Fibroblast of lung (primary cell): ENCODE measurements at regions not wholly inside any gene's neighbourhood (a gene's known extent, or its start where the extent isn't known, plus 50 kb on each side); places are given as distances from the start of the nearest gene placed in this dataset.
A peak's percentile ranks its signal among the peaks of the same experiment; 100 is the strongest.

Experiments used
- DNase-seq, 2 donors: peaks; one replicate each; pipeline versions ENCODE4 v3.0.0 to v3.0.0-alpha.2; 2010; ENCODE audit warnings: low read depth in 2 of 2
- H2AFZ ChIP-seq: 2 replicates; pipeline ENCODE4 v1.5.1; 2012; ENCODE audit warnings: low read length, control low read depth, inconsistent platforms
- H3K27ac ChIP-seq: 2 replicates; pipeline ENCODE4 v1.5.1; 2011; ENCODE audit warnings: low read length, control low read depth; ENCODE audit not compliant: insufficient read depth
- H3K27me3 ChIP-seq: 2 replicates; pipeline ENCODE4 v1.5.1; 2011; ENCODE audit warnings: mild to moderate bottlenecking, low read length; ENCODE audit not compliant: control insufficient read depth, insufficient read depth
- H3K36me3 ChIP-seq: 2 replicates; pipeline ENCODE4 v1.5.1; 2011; ENCODE audit warnings: low read length; ENCODE audit not compliant: control insufficient read depth, insufficient read depth
- H3K4me1 ChIP-seq: 2 replicates; pipeline ENCODE4 v1.5.1; 2011; ENCODE audit warnings: low read length; ENCODE audit not compliant: control insufficient read depth, insufficient read depth; ENCODE audit errors: extremely low read depth
- H3K4me2 ChIP-seq: 2 replicates; pipeline ENCODE4 v1.5.1; 2011; ENCODE audit warnings: low read length, control low read depth; ENCODE audit not compliant: insufficient read depth; ENCODE audit errors: extremely low read depth
- H3K4me3 ChIP-seq, 4 experiments: fragments of 200-600 bp in 1 of 4; sonication (generic) in 1 of 4; replicated peaks in 1 of 4; 2 replicates each; pipeline ENCODE4 v1.5.1; 2011 to 2016; ENCODE audit warnings: low read length in 4 of 4, low read depth in 3 of 4, mild to moderate bottlenecking in 3 of 4, control low read depth in 2 of 4, inconsistent platforms in 1 of 4, mixed read lengths in 1 of 4; ENCODE audit not compliant: insufficient read depth in 1 of 4; ENCODE audit errors: control extremely low read depth in 1 of 4
- H3K79me2 ChIP-seq: 2 replicates; pipeline ENCODE4 v1.5.1; 2012; ENCODE audit warnings: mild to moderate bottlenecking, low read length, inconsistent platforms; ENCODE audit not compliant: control insufficient read depth, insufficient read depth
- H3K9ac ChIP-seq: 2 replicates; pipeline ENCODE4 v1.5.1; 2011; ENCODE audit warnings: mild to moderate bottlenecking, low read length, control low read depth; ENCODE audit not compliant: insufficient read depth
- H3K9me3 ChIP-seq: 2 replicates; pipeline ENCODE4 v1.5.1; 2012; ENCODE audit warnings: low read depth, low read length; ENCODE audit not compliant: control insufficient read depth, insufficient read depth
- H4K20me1 ChIP-seq: 2 replicates; pipeline ENCODE4 v1.5.1; 2011; ENCODE audit warnings: low read length; ENCODE audit not compliant: control insufficient read depth, insufficient read depth; ENCODE audit errors: extremely low read depth
- CTCF ChIP-seq, 2 donors: IDR thresholded peaks in 1 of 2; conservative IDR thresholded peaks in 1 of 2; 1 replicate in 1 of 2; 2 replicates in 1 of 2; pipeline ENCODE4 v1.5.1; 2011 to 2012; ENCODE audit warnings: low read length in 2 of 2, control low read depth in 1 of 2, inconsistent platforms in 1 of 2, low read depth in 1 of 2, mild to moderate bottlenecking in 1 of 2
- EZH2 ChIP-seq: IDR thresholded peaks from 2 replicates; pipeline ENCODE4 v1.5.1; 2012; ENCODE audit warnings: low read length, control low read depth, mild to moderate bottlenecking; ENCODE audit errors: missing control alignments

DNA sequence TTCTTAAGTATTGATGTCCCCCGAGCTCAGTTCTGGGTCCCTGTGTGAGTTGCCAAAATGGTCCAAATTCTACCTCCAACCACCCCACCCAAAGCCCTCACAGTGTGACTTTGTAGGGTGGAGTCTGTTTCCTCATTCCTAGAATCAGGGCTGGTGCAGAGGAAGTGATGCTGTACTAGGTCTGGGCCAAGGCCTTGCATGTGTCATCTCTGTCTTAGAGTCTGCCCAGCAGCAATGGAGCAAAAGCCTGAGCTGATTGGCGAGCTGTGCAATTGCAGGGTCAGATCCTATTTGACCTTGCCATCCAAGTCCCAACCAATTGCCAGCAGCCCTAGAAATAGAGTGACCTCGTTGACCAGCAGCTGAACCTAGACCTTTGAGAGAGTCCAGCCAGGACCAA lies 97.0 kb upstream of the ANKRD10 start:
- no peak overlapping the region for H3K9ac ChIP-seq
- H3K36me3 ChIP-seq: no peaks in the 10 kb centered on the region
- no peaks in the 10 kb centered on the region for H3K79me2 ChIP-seq
- TF ChIP-seq CTCF (conservative IDR thresholded peaks at IDR 0.05 in 1 of 2, IDR thresholded peaks at IDR 0.05 in 1 of 2; ENCODE audit: low read depth in 1 of 2, low read length in 2 of 2): no peak
- no peak for TF ChIP-seq EZH2
- H3K9me3 ChIP-seq: no peaks in the 10 kb centered on the region
- peaks cover 5% of the 10 kb centered on the region for H3K4me1 ChIP-seq
- H3K4me2 ChIP-seq: no peak overlapping the region
- H3K4me3 ChIP-seq: no peak overlapping the region
- H3K27me3 ChIP-seq: no peaks in the 10 kb centered on the region
- H3K27ac ChIP-seq: no peak overlapping the region
- no peak for DNase-seq
- H4K20me1 ChIP-seq: no peaks in the 10 kb centered on the region
- H2AFZ ChIP-seq: no peak overlapping the region

GRCh38 chr13:111008351-111008750 lies 93.5 kb upstream of the ANKRD10 start:
- no peak overlapping the region for H2AFZ ChIP-seq
- H3K79me2 ChIP-seq: no peaks in the 10 kb centered on the region
- H4K20me1 ChIP-seq: no peaks in the 10 kb centered on the region
- no peaks in the 10 kb centered on the region for H3K9me3 ChIP-seq
- H3K4me1 ChIP-seq: peaks cover 17% of the 10 kb centered on the region
- no peaks in the 10 kb centered on the region for H3K27me3 ChIP-seq
- no peak for DNase-seq
- H3K9ac ChIP-seq: no peak overlapping the region
- no peak overlapping the region for H3K4me3 ChIP-seq
- no peak for TF ChIP-seq EZH2
- no peak for TF ChIP-seq CTCF (conservative IDR thresholded peaks at IDR 0.05 in 1 of 2, IDR thresholded peaks at IDR 0.05 in 1 of 2; ENCODE audit: low read depth in 1 of 2, low read length in 2 of 2)
- H3K27ac ChIP-seq: no peak overlapping the region
- no peaks in the 10 kb centered on the region for H3K36me3 ChIP-seq
- no peak overlapping the region for H3K4me2 ChIP-seq

DNA sequence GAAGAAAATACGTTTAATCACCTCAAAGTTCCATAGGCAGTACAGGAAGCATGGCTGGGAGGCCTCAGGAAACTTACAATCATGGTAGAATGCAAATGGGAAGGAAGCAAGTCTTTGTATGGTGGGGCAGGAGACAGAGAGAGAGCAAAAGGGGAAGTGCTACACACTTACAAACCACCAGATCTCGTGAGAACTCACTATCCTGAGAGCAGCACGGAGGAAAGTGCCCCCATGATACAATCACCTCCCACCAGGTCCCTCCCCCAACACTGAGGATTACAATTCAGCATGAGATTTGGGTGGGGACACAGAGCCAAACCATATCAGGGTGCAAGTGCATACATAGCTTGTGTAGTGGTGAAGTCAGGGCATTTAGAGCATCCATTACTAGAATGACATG lies 92.3 kb upstream of the ANKRD10 start:
- Histone ChIP-seq H3K36me3 (no peaks in the 10 kb centered on the region), H3K27ac (peak overlapping the region; percentile 91), H3K4me1 (peaks cover 17% of the 10 kb centered on the region), H3K79me2 (no peaks in the 10 kb centered on the region), H3K4me3 (no peak overlapping the region), H4K20me1 (no peaks in the 10 kb centered on the region), H3K9ac (no peak overlapping the region), H2AFZ (peak overlapping the region; percentile 79), H3K9me3 (no peaks in the 10 kb centered on the region), H3K27me3 (no peaks in the 10 kb centered on the region), H3K4me2 (peak overlapping the region; percentile 44)
- DNase-seq: peak in 1 of 2 donors; percentile 12
- TF ChIP-seq CTCF (conservative IDR thresholded peaks at IDR 0.05 in 1 of 2, IDR thresholded peaks at IDR 0.05 in 1 of 2; ENCODE audit: low read depth in 1 of 2, low read length in 2 of 2) (no peak), EZH2 (no peak)
